ENCODE measurements at regions not wholly inside any gene's neighbourhood (a gene's known extent, or its start where the extent isn't known, plus 50 kb on each side); places are given as distances from the start of the nearest gene placed in this dataset.

- TF ChIP-seq EZH2 (IDR thresholded peaks at IDR 0.05; ENCODE audit: borderline replicate concordance) (no peak), CTCF (IDR thresholded peaks at IDR 0.05; ENCODE audit: poor library complexity) (no peak), EZH2phosphoT487 (IDR thresholded peaks at IDR 0.05; ENCODE audit: low read depth, severe bottlenecking, unreplicated experiment) (no peak)
Measured at GRCh38 chrX:138914767-138915166, 203.2 kb upstream of the FGF13 start.
